Nephron (organoid): ENCODE measurements at regions not wholly inside any gene's neighbourhood (a gene's known extent, or its start where the extent isn't known, plus 50 kb on each side); places are given as distances from the start of the nearest gene placed in this dataset.

Experiments used
- H3K27ac Mint-ChIP-seq, 3 experiments: 2 replicates each; pipeline ENCODE4 v1.8.0; 2020; ENCODE audit warnings: mixed read lengths in 3 of 3, mild to moderate bottlenecking in 2 of 3, moderate library complexity in 1 of 3
- H3K27me3 Mint-ChIP-seq: 2 replicates; pipeline ENCODE4 v1.8.0; 2021; ENCODE audit warnings: low read depth, mild to moderate bottlenecking, moderate library complexity, mixed read lengths
- H3K36me3 Mint-ChIP-seq: 2 replicates; pipeline ENCODE4 v1.8.0; 2020; ENCODE audit warnings: low read depth, mixed read lengths
- H3K4me1 Mint-ChIP-seq: 2 replicates; pipeline ENCODE4 v1.8.0; 2020; ENCODE audit warnings: mixed read lengths
- H3K4me3 Mint-ChIP-seq, 3 experiments: 2 replicates each; pipeline ENCODE4 v1.8.0; 2020; ENCODE audit warnings: mild to moderate bottlenecking in 3 of 3, mixed read lengths in 3 of 3, moderate library complexity in 2 of 3
- H3K9me3 Mint-ChIP-seq: 2 replicates; pipeline ENCODE4 v1.8.0; 2020; ENCODE audit warnings: mixed read lengths
- TF ChIP-seq, protein P1 (sequence below), 3 experiments: fragments of 200-600 bp; sonication (generic); IDR thresholded peaks; one replicate each; pipeline ENCODE4 v1.5.0; 2021; ENCODE audit warnings: antibody characterized with exemption in 3 of 3; ENCODE audit not compliant: unreplicated experiment in 3 of 3

DNA sequence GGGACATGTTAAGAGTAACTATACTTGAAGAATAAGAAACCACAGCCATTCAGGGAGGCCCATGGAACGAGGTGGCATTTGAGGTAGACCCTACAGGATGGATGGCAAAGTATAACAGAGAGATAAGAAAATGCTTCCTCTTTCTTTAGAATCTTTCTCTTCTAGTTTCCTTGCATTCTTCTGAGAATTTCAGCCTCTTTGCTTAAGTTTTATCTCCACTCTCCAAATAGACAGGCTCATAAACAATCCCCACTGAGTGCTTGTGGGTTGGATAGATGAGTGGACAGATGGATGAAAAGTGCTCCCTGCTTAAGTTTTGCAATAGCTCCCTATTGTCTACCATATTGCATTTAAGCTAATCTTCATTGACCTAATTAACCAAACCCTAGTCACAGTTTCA, 103.7 kb downstream of the MEX3B start:
- TF ChIP-seq, protein P1, sequence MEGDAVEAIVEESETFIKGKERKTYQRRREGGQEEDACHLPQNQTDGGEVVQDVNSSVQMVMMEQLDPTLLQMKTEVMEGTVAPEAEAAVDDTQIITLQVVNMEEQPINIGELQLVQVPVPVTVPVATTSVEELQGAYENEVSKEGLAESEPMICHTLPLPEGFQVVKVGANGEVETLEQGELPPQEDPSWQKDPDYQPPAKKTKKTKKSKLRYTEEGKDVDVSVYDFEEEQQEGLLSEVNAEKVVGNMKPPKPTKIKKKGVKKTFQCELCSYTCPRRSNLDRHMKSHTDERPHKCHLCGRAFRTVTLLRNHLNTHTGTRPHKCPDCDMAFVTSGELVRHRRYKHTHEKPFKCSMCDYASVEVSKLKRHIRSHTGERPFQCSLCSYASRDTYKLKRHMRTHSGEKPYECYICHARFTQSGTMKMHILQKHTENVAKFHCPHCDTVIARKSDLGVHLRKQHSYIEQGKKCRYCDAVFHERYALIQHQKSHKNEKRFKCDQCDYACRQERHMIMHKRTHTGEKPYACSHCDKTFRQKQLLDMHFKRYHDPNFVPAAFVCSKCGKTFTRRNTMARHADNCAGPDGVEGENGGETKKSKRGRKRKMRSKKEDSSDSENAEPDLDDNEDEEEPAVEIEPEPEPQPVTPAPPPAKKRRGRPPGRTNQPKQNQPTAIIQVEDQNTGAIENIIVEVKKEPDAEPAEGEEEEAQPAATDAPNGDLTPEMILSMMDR (IDR thresholded peaks at IDR 0.05; ENCODE audit: unreplicated experiment in 3 of 3), result no peak

DNA sequence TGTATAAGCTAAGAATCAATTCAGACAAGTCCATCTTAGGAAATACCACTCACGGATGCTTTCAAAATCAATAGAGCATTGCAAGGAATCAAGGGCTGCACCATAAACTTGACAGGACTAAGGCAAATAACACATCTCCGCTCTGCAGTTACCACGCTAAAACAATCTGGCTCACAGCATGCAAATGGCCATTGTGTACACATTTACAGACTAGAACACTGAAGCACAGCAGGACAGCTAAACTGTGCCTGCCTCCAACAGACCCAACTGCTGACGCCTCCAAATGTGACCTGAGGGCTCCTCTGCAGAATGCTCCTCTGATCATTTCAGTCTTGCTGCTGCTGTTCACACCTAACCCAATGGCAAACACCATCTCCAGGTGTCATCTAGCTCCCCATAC, 104.3 kb downstream of the MEX3B start:
- peak overlapping the region in 1 of 3 experiments; percentile 15 for H3K27ac Mint-ChIP-seq
- peaks cover 28% of the 10 kb centered on the region for H3K4me1 Mint-ChIP-seq
- no peak overlapping the region for H3K4me3 Mint-ChIP-seq
- peaks cover 10% of the 10 kb centered on the region for H3K9me3 Mint-ChIP-seq
- H3K27me3 Mint-ChIP-seq, result no peaks in the 10 kb centered on the region
- TF ChIP-seq, protein P1 (IDR thresholded peaks at IDR 0.05; ENCODE audit: unreplicated experiment in 3 of 3), result no peak
- H3K36me3 Mint-ChIP-seq, result peaks cover 3% of the 10 kb centered on the region

More for the DNA sequence above, 103.7 kb downstream of the MEX3B start:
- Mint-ChIP-seq H3K27ac (no peak overlapping the region), H3K27me3 (no peaks in the 10 kb centered on the region), H3K4me3 (no peak overlapping the region), H3K4me1 (peaks cover 23% of the 10 kb centered on the region), H3K36me3 (peaks cover 6% of the 10 kb centered on the region), H3K9me3 (peaks cover 10% of the 10 kb centered on the region)

DNA sequence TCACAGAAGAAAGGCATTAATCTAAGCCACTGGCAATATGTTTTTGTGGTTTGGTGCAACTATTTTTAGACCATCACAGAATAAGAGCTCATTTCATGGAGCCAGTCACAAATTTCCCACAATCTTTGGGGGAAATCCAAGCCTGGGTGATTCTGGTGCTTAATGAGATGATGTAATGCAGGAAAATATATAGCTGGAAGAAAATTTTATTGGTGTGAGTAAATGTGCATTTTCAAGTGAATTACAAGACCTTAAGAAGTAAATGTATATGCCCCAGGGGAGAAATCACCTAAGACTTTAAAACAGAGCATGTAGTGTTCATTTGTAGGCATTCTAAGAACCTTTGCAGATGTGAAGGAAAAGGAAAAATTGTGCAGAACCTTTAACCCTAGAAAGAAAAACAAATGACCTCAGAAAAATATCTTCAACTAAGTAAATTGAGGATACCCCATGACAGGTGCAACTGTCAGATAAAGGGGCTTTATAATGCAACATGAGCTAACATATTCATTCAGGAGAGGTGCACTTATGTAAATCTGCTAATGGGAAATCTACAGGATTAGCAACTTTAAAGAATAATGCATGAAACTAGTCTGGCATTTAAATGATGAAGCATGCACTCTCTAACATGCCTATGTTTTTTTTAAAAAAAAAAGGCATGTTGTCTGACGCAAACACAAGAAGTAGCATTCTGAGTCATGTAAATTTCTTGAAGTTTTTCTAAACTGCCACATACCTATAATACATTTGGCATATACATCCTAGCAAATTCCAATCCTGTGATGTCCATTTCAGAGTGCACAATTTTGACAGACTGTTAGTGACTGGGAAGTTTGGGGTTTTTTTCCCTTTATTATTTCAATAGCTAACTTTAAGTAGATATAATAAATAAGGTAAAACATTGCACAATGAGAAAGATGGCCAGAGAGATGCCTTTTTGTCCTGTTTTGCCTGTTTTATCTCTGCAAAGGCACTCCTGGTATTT, 105.1 kb downstream of the MEX3B start:
- TF ChIP-seq, protein P1 (IDR thresholded peaks at IDR 0.05; ENCODE audit: unreplicated experiment in 3 of 3), result no peak
- peaks cover 10% of the 10 kb centered on the region for H3K9me3 Mint-ChIP-seq
- peaks cover 28% of the 10 kb centered on the region for H3K4me1 Mint-ChIP-seq
- H3K27ac Mint-ChIP-seq, result peak overlapping the region in 2 of 3 experiments; percentile 13 to 15
- H3K27me3 Mint-ChIP-seq, result no peaks in the 10 kb centered on the region
- H3K4me3 Mint-ChIP-seq, result no peak overlapping the region
- peaks cover 3% of the 10 kb centered on the region for H3K36me3 Mint-ChIP-seq

DNA sequence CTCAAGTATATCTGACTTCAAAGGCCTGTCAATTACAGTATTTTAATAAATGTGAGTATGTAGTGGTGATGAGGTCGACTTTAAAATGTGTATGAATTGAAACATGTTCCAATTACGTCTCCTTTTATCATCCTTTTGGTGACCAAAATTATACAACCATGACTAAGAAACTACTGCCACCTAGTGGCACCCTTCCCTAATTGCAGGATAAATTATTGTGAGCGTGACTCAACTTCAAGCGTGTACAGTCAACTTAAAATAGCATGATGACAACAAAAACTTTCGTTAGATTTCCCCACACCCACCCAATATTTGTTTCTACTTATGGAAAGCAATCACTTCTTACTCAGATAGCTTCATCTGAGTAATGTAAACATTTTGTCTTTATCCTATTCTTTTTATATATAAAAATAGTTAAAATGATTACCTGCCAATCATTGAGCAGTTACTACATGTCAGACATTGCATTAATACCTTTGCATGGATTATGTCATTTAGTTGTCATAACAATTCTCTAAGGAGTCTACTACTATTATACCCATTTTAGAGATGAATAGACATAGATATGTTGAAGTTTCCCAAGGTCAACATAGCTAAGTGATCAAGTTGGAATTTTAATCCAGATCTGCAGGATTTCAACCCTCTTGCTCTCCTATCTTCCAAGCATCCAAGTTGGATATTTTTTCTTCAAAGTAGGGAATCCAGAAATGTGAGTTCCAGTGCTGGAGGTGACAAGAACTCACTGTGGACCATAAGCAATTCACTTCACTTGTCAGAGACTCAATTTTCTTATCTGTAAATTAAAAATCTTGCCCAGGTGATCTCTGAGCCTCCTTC, 106.0 kb downstream of the MEX3B start:
- Mint-ChIP-seq H3K27me3 (no peaks in the 10 kb centered on the region), H3K9me3 (peaks cover 10% of the 10 kb centered on the region), H3K36me3 (peaks cover 3% of the 10 kb centered on the region), H3K4me3 (no peak overlapping the region), H3K27ac (peak overlapping the region in 2 of 3 experiments; percentile 9 to 13), H3K4me1 (peaks cover 28% of the 10 kb centered on the region)
- TF ChIP-seq, protein P1 (IDR thresholded peaks at IDR 0.05; ENCODE audit: unreplicated experiment in 3 of 3), result peak; percentile 51 to 62 (median 54)

GRCh38 chr15:81937189-81937588, 108.6 kb downstream of the MEX3B start:
- Mint-ChIP-seq H3K36me3 (peaks cover 3% of the 10 kb centered on the region), H3K9me3 (peaks cover 10% of the 10 kb centered on the region), H3K4me1 (peaks cover 28% of the 10 kb centered on the region), H3K27me3 (no peaks in the 10 kb centered on the region), H3K4me3 (no peak overlapping the region), H3K27ac (peak overlapping the region in 1 of 3 experiments; percentile 53)
- TF ChIP-seq, protein P1 (IDR thresholded peaks at IDR 0.05; ENCODE audit: unreplicated experiment in 3 of 3), result no peak
